ENCODE measurements at regions not wholly inside any gene's neighbourhood (a gene's known extent, or its start where the extent isn't known, plus 50 kb on each side); places are given as distances from the start of the nearest gene placed in this dataset.

DNA sequence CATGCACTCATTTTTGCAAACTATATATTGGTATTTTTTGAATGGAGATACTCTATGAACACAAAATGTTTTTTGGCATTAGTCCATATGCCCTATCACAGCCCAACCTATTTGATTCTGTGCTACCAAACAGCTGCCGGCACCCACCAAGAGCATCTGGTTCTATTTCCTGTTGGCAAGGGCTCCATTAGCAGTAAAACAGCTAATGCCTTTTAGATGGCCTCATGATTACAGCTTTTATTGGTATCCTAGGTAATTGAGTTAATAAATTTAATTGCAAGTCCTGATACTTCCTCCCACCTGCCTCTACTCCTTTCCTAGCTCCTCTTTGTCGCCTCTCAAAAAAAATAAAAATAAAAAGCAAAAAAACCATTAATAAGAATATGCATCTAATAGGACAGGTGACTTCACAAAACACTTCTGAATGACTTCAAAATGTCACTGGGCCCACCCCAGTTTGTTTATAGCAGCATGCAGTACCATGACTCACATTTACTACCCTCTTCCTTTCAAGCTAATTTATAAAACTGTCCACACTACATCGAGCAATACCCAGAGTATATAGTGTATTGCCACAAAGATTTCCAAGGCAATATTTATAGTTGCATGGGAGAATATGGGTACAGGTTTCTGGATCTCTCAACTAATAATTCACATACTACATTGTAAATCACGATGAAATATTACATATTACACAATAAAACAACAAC is 620.4 kb downstream of the SLCO4C1 start:
- H3K4me3 ChIP-seq (ENCODE audit: low read length): no peak overlapping the region
- TF ChIP-seq, protein P1, sequence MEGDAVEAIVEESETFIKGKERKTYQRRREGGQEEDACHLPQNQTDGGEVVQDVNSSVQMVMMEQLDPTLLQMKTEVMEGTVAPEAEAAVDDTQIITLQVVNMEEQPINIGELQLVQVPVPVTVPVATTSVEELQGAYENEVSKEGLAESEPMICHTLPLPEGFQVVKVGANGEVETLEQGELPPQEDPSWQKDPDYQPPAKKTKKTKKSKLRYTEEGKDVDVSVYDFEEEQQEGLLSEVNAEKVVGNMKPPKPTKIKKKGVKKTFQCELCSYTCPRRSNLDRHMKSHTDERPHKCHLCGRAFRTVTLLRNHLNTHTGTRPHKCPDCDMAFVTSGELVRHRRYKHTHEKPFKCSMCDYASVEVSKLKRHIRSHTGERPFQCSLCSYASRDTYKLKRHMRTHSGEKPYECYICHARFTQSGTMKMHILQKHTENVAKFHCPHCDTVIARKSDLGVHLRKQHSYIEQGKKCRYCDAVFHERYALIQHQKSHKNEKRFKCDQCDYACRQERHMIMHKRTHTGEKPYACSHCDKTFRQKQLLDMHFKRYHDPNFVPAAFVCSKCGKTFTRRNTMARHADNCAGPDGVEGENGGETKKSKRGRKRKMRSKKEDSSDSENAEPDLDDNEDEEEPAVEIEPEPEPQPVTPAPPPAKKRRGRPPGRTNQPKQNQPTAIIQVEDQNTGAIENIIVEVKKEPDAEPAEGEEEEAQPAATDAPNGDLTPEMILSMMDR (IDR thresholded peaks at IDR 0.05; ENCODE audit: insufficient read depth, low read depth, low read length, missing control alignments): no peak
- DNase-seq (ENCODE audit: low read depth): no peak

DNA sequence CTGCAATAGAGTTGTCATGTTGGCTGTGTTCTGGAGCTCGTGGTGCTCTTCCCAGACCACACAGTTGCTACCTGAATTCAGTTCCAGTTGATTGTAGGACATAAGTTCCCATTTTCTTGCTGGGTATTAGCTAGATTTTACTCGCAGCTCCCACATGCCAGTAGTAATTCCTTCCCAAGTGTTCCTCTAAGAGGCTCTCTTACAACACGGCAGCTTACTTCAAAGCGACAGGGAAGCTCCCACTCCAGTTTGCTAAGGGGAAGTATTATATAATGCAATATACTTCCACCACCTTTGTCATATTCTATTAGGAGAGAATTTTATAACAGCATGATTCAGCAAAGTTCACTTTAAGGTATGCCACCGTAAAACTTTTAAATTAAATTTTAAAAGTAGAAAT is 623.0 kb downstream of the SLCO4C1 start:
- no peak for DNase-seq (ENCODE audit: low read depth)
- TF ChIP-seq, protein P1 (IDR thresholded peaks at IDR 0.05; ENCODE audit: insufficient read depth, low read depth, low read length, missing control alignments): no peak
- H3K4me3 ChIP-seq (ENCODE audit: low read length): no peak overlapping the region

DNA sequence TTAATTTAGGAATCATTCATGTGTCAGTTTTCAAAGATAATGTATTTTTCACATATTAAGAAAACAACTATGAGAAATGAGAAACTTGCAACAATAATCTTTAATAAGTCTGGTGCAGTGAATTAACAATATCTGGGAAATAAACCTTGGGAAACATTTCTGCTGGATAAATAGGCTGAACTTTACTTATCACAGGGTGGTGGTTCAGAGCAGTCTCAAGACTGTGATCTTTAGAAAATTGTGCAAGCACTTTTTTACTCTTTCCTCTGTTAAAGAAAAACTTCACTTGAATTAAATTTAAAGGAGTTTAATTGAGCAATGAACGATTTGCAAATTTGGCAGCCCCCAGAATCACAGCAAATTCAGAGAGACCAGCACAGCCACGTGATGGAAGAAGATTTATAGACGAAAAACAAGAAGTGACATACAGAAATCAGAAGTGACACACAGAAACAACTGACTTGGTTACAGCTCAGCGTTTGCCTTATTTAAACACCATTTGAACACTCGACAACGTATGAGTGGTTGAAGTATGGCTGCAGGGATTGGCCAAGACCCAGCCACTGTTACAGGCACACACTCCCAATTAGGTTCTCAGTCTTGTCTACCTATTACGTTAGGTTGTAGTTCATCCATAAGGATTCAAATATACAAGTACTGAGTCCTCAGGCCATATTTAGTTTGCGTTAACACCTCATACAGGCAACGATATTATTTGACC is 631.9 kb downstream of the SLCO4C1 start:
- no peak overlapping the region for H3K4me3 ChIP-seq (ENCODE audit: low read length)
- DNase-seq (ENCODE audit: low read depth): no peak
- TF ChIP-seq, protein P1 (IDR thresholded peaks at IDR 0.05; ENCODE audit: insufficient read depth, low read depth, low read length, missing control alignments): no peak

DNA sequence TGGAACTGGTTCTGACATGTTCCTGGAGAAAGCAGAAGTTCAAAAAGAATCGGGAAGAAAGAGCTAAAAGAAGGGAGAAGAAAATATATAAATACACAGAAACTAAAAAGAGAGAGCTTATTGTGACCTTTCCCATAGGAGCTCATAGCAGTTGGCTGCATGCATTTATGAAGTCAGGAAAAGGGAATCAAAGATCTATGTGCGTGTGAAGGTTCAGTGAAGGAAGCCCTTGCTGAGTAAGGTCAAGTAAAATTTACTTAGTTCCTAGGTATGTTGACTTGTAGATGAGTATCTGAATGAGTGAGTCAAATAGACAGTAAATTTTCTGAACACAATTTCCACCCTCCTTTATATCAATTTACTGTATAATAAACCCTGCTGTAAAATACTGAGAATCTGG is 632.5 kb downstream of the SLCO4C1 start:
- TF ChIP-seq, protein P1 (IDR thresholded peaks at IDR 0.05; ENCODE audit: insufficient read depth, low read depth, low read length, missing control alignments): no peak
- H3K4me3 ChIP-seq (ENCODE audit: low read length): no peak overlapping the region
- peak; percentile 15 for DNase-seq (ENCODE audit: low read depth)

DNA sequence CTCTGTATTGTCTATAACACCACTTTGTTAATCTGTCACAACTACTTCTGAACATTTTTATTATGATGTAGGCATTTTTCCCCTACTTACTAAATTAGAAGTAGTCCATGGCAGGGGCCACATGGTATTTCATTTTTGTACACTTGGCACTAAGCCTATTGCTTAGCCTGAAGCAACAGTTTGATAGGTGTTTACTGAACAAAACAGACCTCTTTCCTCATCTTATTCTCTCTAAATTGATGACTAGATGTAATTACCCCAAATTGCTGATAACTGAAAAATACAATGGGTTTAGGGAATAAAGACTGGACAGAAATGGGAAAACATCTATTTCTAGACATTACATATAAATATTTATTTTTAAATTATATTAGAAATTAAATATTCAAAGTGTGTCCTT is 633.8 kb downstream of the SLCO4C1 start:
- H3K4me3 ChIP-seq (ENCODE audit: low read length): no peak overlapping the region
- TF ChIP-seq, protein P1 (IDR thresholded peaks at IDR 0.05; ENCODE audit: insufficient read depth, low read depth, low read length, missing control alignments): no peak
- no peak for DNase-seq (ENCODE audit: low read depth)

DNA sequence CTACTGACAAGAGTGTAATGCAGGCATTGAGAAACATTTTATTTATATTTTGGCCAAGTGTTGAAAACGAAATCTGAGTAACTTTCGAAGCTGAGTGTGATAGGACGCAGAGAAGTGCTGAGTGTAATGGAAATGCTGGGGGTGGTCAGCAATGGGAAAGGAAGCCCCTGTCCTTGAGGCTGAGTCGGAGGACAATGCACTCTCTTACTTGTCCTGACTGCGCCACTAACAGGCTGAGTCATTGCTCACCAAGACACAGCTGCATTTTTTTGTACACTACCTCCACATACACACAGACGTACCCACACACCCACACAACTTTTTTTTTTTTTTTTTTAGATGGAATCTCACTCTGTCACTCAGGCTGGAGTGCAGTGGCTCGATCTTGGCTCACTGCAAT is 637.7 kb downstream of the SLCO4C1 start:
- TF ChIP-seq, protein P1 (IDR thresholded peaks at IDR 0.05; ENCODE audit: insufficient read depth, low read depth, low read length, missing control alignments): no peak
- DNase-seq (ENCODE audit: low read depth): no peak

More for the DNA sequence above, 637.7 kb downstream of the SLCO4C1 start:
- H3K4me3 ChIP-seq (ENCODE audit: low read length): no peak overlapping the region
